SJSA1 (cell line): ENCODE measurements at regions not wholly inside any gene's neighbourhood (a gene's known extent, or its start where the extent isn't known, plus 50 kb on each side); places are given as distances from the start of the nearest gene placed in this dataset.

ENCODE experiments used
- DNase-seq, 2 experiments: peaks; one replicate each; pipeline ENCODE4 v3.0.0-alpha.2; 2015 to 2020; ENCODE audit warnings: low spot score in 2 of 2, low read depth in 1 of 2
- H3K27ac ChIP-seq: fragments of 250-450 bp; sonication (Bioruptor Pico); 2 replicates; pipeline ENCODE4 v1.5.1; 2020; ENCODE audit warnings: mild to moderate bottlenecking, moderate library complexity
- H3K27me3 ChIP-seq: fragments of 250-450 bp; sonication (Bioruptor Pico); replicated peaks from 2 replicates; pipeline ENCODE4 v1.5.1; 2020; ENCODE audit warnings: mild to moderate bottlenecking, moderate library complexity
- H3K36me3 ChIP-seq: fragments of 250-450 bp; sonication (Bioruptor Pico); 2 replicates; pipeline ENCODE4 v1.5.1; 2020; ENCODE audit warnings: mild to moderate bottlenecking
- H3K4me1 ChIP-seq: fragments of 250-450 bp; sonication (Bioruptor Pico); replicated peaks from 2 replicates; pipeline ENCODE4 v1.6.1; 2021; ENCODE audit warnings: mild to moderate bottlenecking
- H3K4me3 ChIP-seq: fragments of 250-450 bp; sonication (Bioruptor Pico); 2 replicates; pipeline ENCODE4 v1.5.1; 2020; ENCODE audit warnings: mild to moderate bottlenecking
- H3K9me3 ChIP-seq: fragments of 250-450 bp; sonication (Bioruptor Pico); replicated peaks from 2 replicates; pipeline ENCODE4 v1.5.1; 2020; ENCODE audit warnings: mild to moderate bottlenecking

DNA sequence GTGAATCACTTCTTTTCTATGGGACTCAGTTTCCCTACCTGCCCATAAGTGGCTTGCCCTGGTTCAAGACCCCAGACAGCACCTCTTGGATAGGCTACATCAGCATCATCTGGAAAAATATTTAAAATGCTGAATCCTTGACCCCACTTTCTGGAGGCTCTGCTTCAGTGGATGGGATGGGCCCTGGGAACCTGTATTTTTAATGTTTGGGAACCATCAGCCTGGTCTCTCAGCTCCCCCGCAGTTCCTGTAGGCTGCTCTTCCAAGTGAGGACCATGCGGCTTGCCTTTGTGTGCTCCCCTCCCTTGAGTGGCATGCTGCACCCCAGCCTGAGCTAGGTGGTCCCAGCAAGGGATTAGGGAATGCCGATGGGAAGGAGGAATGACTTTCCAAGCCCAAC lies 68.3 kb upstream of the CRHR1 start:
- Histone ChIP-seq H3K36me3 (no peaks in the 10 kb centered on the region), H3K27ac (no peak overlapping the region), H3K4me1 (no peaks in the 10 kb centered on the region), H3K27me3 (peaks cover 60% of the 10 kb centered on the region), H3K9me3 (no peaks in the 10 kb centered on the region), H3K4me3 (no peak overlapping the region)
- no peak for DNase-seq

DNA sequence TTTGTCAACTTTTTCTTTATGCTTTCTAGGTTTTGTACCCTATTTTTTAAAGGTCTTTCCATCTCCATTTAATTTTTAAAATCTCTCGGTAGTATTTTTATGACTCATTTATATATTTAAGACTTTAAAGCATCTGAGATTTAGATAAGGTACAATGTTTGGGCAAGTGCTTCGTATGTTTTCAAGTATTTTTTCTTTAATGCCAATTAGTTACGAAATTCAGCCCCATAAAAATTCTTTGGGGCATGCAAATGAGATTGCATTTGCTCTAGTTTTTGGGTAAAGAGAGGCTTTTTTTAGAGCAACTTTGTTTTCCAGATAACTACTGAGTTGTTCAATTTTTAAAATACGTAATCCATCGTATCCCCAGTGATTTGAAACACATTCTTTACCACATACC lies 65.3 kb upstream of the CRHR1 start:
- Histone ChIP-seq H3K36me3 (no peaks in the 10 kb centered on the region), H3K27ac (no peak overlapping the region), H3K9me3 (no peaks in the 10 kb centered on the region), H3K4me3 (no peak overlapping the region), H3K27me3 (peaks cover 42% of the 10 kb centered on the region), H3K4me1 (no peaks in the 10 kb centered on the region)
- no peak for DNase-seq

DNA sequence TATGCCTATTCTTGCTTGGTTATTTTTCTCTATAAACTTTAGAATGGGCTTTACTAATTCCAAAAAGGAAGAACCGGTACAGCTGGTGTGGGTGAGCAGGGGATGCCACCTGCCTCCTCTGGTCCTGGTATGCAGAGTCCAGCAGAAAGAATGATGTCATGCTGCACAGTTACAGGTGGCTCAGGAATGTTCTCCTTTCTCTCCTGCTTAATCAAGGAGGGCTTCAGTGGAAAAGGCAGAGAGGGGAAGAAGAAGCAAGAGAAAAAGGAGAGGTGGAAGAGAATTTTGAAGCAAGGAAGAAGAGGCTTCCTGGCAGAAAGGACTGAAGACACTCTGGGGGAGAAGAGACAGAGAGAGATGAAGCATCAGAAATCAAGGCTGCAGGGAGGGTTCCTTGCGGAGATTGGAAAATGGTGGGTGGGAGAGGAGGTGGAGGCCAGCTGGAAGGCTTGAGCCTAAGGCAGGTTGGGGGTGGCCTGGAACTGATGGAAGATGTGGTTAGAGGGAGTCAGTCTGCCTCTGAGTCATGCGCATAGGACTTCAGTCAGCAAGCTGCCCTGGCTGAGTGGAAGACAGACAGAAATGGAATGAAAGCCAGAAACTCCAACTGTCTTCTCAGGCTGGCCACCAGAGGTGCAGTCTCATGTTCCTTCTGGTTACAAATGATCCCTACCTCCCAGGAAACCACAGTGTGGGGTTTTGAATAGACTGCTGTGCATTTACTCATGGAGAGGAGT lies 64.6 kb upstream of the CRHR1 start:
- H3K9me3 ChIP-seq, result no peaks in the 10 kb centered on the region
- no peaks in the 10 kb centered on the region for H3K4me1 ChIP-seq
- H3K27me3 ChIP-seq, result peaks cover 39% of the 10 kb centered on the region
- no peak overlapping the region for H3K27ac ChIP-seq
- DNase-seq, result peak; percentile 29 to 63
- H3K4me3 ChIP-seq, result no peak overlapping the region
- no peaks in the 10 kb centered on the region for H3K36me3 ChIP-seq

DNA sequence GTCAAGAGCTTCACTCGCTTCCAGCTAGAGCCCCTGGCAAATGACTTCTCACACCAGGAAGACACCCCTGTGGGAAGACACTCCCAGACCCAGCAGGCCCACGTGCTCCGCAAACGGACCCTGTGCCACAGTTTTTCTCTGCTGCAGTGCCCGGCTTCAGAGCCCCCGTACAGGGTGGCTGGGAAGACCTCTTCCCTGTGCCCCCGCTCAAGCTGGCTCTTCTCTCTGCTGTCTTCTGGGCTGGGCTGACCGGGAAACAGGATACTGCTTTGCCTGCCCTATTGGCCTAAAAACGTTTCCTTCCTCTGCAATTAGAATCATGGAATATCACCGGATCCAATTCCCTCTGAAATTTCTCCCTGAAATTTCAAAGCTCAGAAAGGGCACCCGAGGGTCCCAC lies 63.7 kb upstream of the CRHR1 start:
- Histone ChIP-seq H3K9me3 (no peaks in the 10 kb centered on the region), H3K27me3 (peaks cover 34% of the 10 kb centered on the region), H3K27ac (no peak overlapping the region), H3K36me3 (no peaks in the 10 kb centered on the region), H3K4me3 (no peak overlapping the region), H3K4me1 (no peaks in the 10 kb centered on the region)
- DNase-seq, result no peak

DNA sequence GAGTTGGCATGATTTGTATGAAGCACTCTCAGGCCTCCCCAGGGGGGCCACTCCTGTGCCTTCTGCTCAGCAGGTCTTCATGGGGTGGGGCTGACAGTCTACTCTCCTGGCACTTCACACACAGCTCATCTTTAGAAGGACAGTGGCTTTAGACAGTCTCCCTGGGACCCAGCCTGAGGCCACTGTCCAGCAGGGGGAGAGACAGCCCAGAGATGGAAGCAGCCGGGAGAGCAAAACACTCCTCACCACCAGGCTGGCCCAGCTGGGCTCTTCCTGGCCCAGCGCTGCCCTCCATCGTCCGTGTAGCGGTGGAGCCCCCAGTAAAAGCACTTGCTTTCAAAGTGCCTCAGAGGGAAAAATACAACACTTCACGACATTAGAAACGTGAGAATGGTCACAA lies 62.0 kb upstream of the CRHR1 start:
- Histone ChIP-seq H3K27me3 (peaks cover 32% of the 10 kb centered on the region), H3K36me3 (no peaks in the 10 kb centered on the region), H3K4me3 (no peak overlapping the region), H3K27ac (no peak overlapping the region), H3K4me1 (no peaks in the 10 kb centered on the region), H3K9me3 (no peaks in the 10 kb centered on the region)
- DNase-seq, result no peak

DNA sequence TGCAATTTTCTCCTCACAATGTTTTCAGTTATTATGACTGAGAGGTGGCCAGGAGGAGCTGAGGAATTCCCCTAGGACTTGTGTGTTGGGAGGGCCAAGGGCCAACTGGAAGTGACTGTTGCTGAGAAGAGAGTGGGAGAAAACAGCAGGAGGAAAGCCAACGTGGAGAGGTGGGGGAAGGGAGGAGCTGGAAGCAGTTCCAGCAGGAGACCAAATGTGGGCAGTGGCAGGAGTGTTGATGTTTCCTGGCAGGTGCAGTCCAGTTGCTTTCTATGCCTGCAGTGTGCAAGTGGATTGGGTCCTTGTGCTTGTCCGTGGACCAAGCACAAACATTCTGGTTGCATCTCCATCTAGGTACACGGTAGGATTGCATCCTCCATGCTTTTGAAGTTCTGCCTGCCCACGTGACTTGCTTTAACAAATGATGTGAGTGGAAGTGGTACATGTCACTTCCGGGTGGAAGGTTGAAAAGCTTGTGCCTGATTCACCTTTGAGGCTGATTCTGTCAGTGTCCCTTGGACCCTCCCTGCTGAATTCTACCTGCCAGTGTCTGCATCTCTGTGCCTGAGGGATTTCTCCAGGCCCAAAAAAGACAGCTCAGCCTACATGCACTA lies 54.7 kb upstream of the CRHR1 start:
- Histone ChIP-seq H3K27ac (no peak overlapping the region), H3K4me3 (no peak overlapping the region)

DNA sequence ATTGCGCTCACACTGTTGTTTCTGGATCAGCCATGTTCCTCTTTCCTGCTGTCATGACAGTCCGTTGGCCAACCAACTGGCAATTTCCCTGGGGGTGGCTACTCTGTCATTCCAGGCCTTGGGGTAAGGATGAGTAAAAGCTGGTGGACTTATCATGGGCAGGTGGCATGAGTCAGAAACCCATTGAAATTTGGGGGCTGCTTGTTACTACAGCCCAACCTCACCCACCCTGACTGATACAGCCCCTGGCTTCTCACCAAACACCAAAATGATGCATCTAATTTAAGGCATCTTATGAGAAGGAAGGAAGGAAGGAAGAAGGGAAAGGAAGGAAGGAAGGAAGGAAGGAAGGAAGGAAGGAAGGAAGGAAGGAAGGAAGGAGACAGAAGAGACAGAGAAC lies 53.9 kb upstream of the CRHR1 start:
- Histone ChIP-seq H3K36me3 (no peaks in the 10 kb centered on the region), H3K4me3 (no peak overlapping the region), H3K27me3 (peaks cover 19% of the 10 kb centered on the region; the same call in 1 of the 2 replicates), H3K4me1 (no peaks in the 10 kb centered on the region), H3K9me3 (peaks cover 13% of the 10 kb centered on the region), H3K27ac (no peak overlapping the region)
- DNase-seq, result no peak

More for the DNA sequence above, 54.7 kb upstream of the CRHR1 start:
- H3K27me3 ChIP-seq, result peaks cover 17% of the 10 kb centered on the region
- H3K4me1 ChIP-seq, result no peaks in the 10 kb centered on the region
- DNase-seq, result no peak
- H3K9me3 ChIP-seq, result peaks cover 13% of the 10 kb centered on the region
- no peaks in the 10 kb centered on the region for H3K36me3 ChIP-seq

DNA sequence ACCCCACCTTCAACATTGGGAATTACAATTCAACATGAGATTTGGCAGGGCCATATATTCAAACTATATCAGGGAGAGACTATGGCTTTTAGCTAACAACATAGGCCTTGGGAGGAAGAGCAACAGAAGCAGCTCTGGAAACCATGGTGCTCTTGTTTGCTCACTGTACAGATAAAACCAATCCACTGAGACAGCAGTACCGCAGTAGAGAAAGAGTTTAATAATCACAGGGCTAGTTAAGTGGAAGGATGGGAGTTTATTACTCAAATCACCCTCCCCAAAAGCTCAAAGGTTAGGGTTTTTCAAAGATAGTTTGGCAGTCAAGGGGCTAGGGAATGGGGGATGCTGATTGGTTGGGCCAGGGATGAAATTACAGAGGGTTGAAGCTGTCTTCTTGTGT lies 52.7 kb upstream of the CRHR1 start:
- H3K4me1 ChIP-seq, result no peaks in the 10 kb centered on the region

DNA sequence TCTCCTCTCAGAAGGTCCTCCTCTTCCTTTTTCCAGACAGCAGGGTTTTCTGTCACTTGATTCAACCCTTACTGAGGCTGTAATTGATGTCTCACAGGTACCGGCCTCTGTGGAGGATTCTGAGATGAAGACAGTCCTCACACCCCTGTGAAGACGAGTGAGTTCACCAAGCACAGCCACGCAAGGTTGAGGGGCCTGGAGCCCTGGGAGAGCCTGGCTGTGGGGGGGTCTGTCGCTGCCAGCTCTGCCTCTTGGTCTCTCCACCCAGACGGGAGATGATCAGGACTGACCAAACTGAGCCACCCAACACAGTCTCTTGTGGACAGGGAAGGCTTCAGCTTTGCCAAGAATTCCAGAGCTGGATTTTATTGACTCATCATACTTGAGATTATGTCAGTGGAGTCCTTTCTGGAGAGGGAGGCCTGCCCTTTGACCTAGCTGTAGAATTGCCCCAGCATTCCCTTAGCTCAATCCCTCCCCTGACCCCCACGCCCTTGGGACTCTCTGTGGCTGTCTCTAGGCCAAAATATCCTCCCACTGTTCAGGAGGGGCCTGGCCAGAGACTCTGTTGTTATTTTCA lies 51.1 kb upstream of the CRHR1 start:
- Histone ChIP-seq H3K9me3 (peaks cover 13% of the 10 kb centered on the region), H3K4me1 (no peaks in the 10 kb centered on the region), H3K27ac (no peak overlapping the region), H3K27me3 (peaks cover 18% of the 10 kb centered on the region), H3K36me3 (no peaks in the 10 kb centered on the region), H3K4me3 (no peak overlapping the region)
- no peak for DNase-seq

More for the DNA sequence above, 52.7 kb upstream of the CRHR1 start:
- DNase-seq, result no peak
- Histone ChIP-seq H3K9me3 (peaks cover 13% of the 10 kb centered on the region), H3K27me3 (peaks cover 19% of the 10 kb centered on the region), H3K27ac (no peak overlapping the region), H3K4me3 (no peak overlapping the region), H3K36me3 (no peaks in the 10 kb centered on the region)

DNA sequence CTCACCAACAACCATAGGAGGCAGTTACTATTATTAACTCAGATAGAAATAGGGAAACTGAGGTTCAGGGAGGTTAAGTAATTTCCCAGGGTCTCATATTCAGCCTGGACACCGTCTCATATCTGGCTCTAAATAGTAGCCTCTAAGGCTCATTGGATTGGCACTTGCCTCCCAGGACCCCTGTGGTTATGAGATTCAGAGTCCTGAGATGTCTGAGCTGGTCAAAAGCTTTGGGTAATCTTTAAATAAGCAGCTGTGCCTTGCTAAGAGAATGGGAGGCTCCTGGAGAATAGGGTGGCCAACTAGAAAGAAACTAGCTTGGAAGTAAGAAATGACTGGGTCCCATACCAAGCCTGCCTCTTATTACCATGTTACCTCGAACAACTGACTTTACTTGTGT lies 50.3 kb upstream of the CRHR1 start:
- Histone ChIP-seq H3K27me3 (peaks cover 20% of the 10 kb centered on the region), H3K4me1 (no peaks in the 10 kb centered on the region), H3K27ac (no peak overlapping the region), H3K36me3 (no peaks in the 10 kb centered on the region), H3K9me3 (peaks cover 13% of the 10 kb centered on the region), H3K4me3 (no peak overlapping the region)
- no peak for DNase-seq
